ENCODE measurements at regions not wholly inside any gene's neighbourhood (a gene's known extent, or its start where the extent isn't known, plus 50 kb on each side); places are given as distances from the start of the nearest gene placed in this dataset.

DNA sequence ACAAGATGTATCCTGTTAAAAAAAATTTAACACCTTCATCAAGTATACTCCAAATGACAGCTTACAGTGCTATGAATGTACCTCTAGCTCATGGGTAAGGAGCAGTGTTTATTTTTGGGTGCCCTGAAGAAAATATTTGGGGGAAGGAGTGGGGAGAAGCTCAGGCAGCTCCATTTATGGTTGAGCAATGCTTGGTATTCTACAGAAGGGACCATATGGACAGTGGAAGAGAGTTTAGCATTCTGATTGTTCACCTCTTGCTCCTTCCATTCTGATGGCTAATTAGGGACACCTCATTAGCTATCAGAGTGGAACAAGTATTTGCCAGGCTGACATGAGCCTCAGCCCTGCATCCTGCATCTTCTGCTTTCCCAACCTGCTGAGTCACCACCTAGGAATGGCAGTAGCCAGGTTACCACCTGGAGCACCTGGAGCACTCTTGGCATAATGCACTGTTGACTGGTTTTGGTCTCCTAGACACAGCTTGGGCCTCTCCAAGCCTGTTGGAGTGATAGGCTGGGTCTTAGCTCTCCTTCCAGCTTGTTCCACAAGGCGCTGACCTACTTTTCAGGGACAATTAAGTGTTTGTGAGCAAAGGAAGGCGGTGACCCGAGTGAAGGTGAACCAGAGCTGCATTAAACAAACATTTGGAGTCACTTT lies 62.0 kb upstream of the MACF1 start:
- DNase-seq (ENCODE audit: extremely low read depth in 1 of 4, low spot score in 3 of 4) (no peak), FAIRE-seq (no peak), ATAC-seq (no peak)
- Histone ChIP-seq H3K4me3 (no peak overlapping the region), H2AFZ (ENCODE audit: low read depth, low read length) (no peak overlapping the region), H3K27ac (ENCODE audit: extremely low read depth, low read depth, low read length) (no peak overlapping the region), H3K9me1 (ENCODE audit: control insufficient read depth, insufficient read depth, low read length) (no peaks in the 10 kb centered on the region), H3K27me3 (ENCODE audit: control insufficient read depth in 2 of 2, insufficient read depth in 2 of 2, low read length in 2 of 2) (no peaks in the 10 kb centered on the region), H3K9me3 (replicated peaks; ENCODE audit: control insufficient read depth, insufficient read depth, low read depth, low read length) (no peaks in the 10 kb centered on the region), H3K4me1 (replicated peaks in 1 of 2; ENCODE audit: control insufficient read depth in 2 of 2, insufficient read depth in 2 of 2, low read length in 2 of 2) (no peaks in the 10 kb centered on the region; a peak in 2 of 5 replicates), H4K20me1 (replicated peaks; ENCODE audit: control insufficient read depth, insufficient read depth, low read length) (peaks cover 3% of the 10 kb centered on the region; the same call in 1 of the 2 replicates), H3K9ac (ENCODE audit: insufficient read depth in 1 of 2, low read depth in 2 of 2, low read length in 2 of 2) (no peak overlapping the region; a peak in 1 of 4 replicates), H3K79me2 (ENCODE audit: control insufficient read depth, insufficient read depth, low read length) (no peaks in the 10 kb centered on the region; the same call in 1 of the 3 replicates), H3K36me3 (ENCODE audit: control insufficient read depth, insufficient read depth, low read length) (no peaks in the 10 kb centered on the region), H3K4me2 (ENCODE audit: insufficient read depth, low read length) (no peak overlapping the region)
- no TSS peak for BruUV-seq (replicated peaks)
- in situ Hi-C loops (cut with MboI) (no loop called here), intact Hi-C loops (cut with micrococcal nuclease) (no loop called here)
- 63% methylated on average over 3 of the region's 3 CpGs for WGBS (ENCODE audit: insufficient coverage, low coverage, missing lambda C conversion rate)
- POLR2A ChIA-PET, result interaction anchor here (0.5 to 6.2 kb wide), 8 partner anchors 9 to 51 kb away, joined by 3 to 27 read pairs (median 4); no protein-coding TSS in a partner anchor
- CTCF ChIA-PET (ENCODE audit: low intra/inter-chr PET ratio), result no interaction called here
- peak; percentile 78 for TF ChIP-seq ZNF263 (CRISPR knock-in tag; IDR thresholded peaks at IDR 0.05; ENCODE audit: borderline replicate concordance)
- no peak for TF ChIP-seq TFE3 (CRISPR knock-in tag; IDR thresholded peaks at IDR 0.05)
- peak; percentile 63; the same call in 1 of the 2 replicates for TF ChIP-seq NFE2 (IDR thresholded peaks at IDR 0.05; ENCODE audit: low read depth)
- TF ChIP-seq, protein P1, sequence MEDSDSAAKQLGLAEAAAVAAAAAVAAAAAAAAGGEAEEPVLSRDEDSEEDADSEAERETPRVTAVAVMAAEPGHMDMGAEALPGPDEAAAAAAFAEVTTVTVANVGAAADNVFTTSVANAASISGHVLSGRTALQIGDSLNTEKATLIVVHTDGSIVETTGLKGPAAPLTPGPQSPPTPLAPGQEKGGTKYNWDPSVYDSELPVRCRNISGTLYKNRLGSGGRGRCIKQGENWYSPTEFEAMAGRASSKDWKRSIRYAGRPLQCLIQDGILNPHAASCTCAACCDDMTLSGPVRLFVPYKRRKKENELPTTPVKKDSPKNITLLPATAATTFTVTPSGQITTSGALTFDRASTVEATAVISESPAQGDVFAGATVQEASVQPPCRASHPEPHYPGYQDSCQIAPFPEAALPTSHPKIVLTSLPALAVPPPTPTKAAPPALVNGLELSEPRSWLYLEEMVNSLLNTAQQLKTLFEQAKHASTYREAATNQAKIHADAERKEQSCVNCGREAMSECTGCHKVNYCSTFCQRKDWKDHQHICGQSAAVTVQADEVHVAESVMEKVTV (CRISPR knock-in tag; IDR thresholded peaks at IDR 0.05), result no peak
